Mesothelial cell of epicardium (in vitro differentiated cells): ENCODE measurements at regions not wholly inside any gene's neighbourhood (a gene's known extent, or its start where the extent isn't known, plus 50 kb on each side); places are given as distances from the start of the nearest gene placed in this dataset.

Experiments
- DNase-seq, 2 experiments: peaks; one replicate each; pipeline ENCODE4 v3.0.0; 2021; ENCODE audit warnings: low spot score in 2 of 2; ENCODE audit not compliant: unreplicated experiment in 2 of 2
- H3K27ac Mint-ChIP-seq: 2 replicates; pipeline ENCODE4 v1.8.0; 2021; ENCODE audit warnings: mixed read lengths
- H3K27me3 Mint-ChIP-seq: 2 replicates; pipeline ENCODE4 v1.8.0; 2021; ENCODE audit warnings: low read depth, mixed read lengths
- H3K36me3 Mint-ChIP-seq: 2 replicates; pipeline ENCODE4 v1.8.0; 2021; ENCODE audit warnings: mixed read lengths
- H3K4me1 Mint-ChIP-seq: 2 replicates; pipeline ENCODE4 v1.8.0; 2021; ENCODE audit warnings: mixed read lengths
- H3K4me3 Mint-ChIP-seq: 2 replicates; pipeline ENCODE4 v1.8.0; 2021; ENCODE audit warnings: mild to moderate bottlenecking, moderate library complexity, mixed read lengths
- H3K9me3 Mint-ChIP-seq: 2 replicates; pipeline ENCODE4 v1.8.0; 2021; ENCODE audit warnings: mixed read lengths
- TF ChIP-seq, protein P1 (sequence below): fragments of 200-600 bp; sonication (generic); IDR thresholded peaks from one replicate; pipeline ENCODE4 v1.5.0; 2021; ENCODE audit warnings: antibody characterized with exemption; ENCODE audit not compliant: unreplicated experiment

- Mint-ChIP-seq H3K36me3 (peaks cover 1% of the 10 kb centered on the region), H3K4me3 (no peak overlapping the region)
These were observed 191.1 kb upstream of the GAS1 start for GRCh38 chr9:87138128-87139040.

DNA sequence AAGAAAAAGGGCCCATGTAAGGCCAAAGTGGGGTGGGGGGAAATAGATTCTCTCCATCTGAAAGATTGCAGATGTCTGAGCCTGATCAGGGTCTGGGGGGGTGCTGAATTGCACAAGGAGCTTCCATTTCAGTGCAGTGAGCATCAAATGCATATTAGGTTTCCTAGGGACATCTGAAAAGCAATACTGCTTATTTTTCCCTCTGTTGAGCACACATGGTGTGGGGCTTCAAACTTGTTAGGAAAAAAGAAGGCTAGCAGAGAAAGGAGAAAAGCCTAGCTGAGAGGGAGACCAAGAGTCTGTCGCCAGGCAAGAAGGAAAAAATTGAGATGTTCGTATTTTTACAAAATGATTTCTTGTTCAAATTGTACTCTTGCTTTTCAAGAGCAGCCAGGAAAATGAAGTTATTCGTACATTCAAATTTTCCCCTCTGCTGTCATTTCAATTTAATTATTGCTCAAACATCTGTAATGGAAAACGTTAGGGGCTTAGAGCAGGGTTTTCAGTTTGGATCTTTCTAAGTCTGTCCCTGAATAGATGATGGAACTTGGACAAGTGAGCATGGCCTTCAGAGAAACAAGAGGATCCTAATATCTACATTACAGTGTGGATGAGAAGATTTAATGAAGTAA lies 191.9 kb upstream of the GAS1 start:
- H3K9me3 Mint-ChIP-seq, result no peaks in the 10 kb centered on the region
- H3K4me3 Mint-ChIP-seq, result no peak overlapping the region

More at GRCh38 chr9:87138128-87139040, 191.1 kb upstream of the GAS1 start:
- peaks cover 22% of the 10 kb centered on the region for H3K4me1 Mint-ChIP-seq
- DNase-seq, result no peak
- TF ChIP-seq, protein P1, sequence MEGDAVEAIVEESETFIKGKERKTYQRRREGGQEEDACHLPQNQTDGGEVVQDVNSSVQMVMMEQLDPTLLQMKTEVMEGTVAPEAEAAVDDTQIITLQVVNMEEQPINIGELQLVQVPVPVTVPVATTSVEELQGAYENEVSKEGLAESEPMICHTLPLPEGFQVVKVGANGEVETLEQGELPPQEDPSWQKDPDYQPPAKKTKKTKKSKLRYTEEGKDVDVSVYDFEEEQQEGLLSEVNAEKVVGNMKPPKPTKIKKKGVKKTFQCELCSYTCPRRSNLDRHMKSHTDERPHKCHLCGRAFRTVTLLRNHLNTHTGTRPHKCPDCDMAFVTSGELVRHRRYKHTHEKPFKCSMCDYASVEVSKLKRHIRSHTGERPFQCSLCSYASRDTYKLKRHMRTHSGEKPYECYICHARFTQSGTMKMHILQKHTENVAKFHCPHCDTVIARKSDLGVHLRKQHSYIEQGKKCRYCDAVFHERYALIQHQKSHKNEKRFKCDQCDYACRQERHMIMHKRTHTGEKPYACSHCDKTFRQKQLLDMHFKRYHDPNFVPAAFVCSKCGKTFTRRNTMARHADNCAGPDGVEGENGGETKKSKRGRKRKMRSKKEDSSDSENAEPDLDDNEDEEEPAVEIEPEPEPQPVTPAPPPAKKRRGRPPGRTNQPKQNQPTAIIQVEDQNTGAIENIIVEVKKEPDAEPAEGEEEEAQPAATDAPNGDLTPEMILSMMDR, result no peak
- H3K27me3 Mint-ChIP-seq, result no peaks in the 10 kb centered on the region
- no peak overlapping the region for H3K27ac Mint-ChIP-seq
- H3K9me3 Mint-ChIP-seq, result peaks cover 6% of the 10 kb centered on the region

DNA sequence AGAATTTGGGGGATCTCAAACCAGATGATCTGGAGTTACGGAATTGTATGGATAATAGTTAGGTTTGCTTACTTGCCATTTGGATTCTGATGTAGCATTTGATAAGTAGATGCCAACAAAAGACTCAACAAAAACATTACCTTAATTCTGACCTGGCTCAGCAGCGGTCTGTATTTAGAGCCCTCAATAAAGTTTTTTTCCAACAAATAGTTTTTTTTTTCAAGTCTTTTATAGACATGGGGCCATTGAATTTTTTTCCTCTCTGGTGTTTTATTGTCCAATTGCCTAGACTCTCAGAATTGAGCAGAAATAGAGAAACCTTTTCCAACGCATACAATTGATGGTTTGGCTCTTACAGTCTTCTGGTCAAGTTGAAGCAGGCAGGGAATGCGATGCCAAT lies 192.8 kb upstream of the GAS1 start:
- H3K36me3 Mint-ChIP-seq, result peaks cover 3% of the 10 kb centered on the region
- H3K4me1 Mint-ChIP-seq, result peaks cover 22% of the 10 kb centered on the region
- no peak for DNase-seq
- peaks cover 5% of the 10 kb centered on the region for H3K9me3 Mint-ChIP-seq
- no peak overlapping the region for H3K4me3 Mint-ChIP-seq
- TF ChIP-seq, protein P1, result no peak
- H3K27ac Mint-ChIP-seq, result no peak overlapping the region
- H3K27me3 Mint-ChIP-seq, result peaks cover 2% of the 10 kb centered on the region

More for the DNA sequence above, 191.9 kb upstream of the GAS1 start:
- TF ChIP-seq, protein P1, result no peak
- H3K27ac Mint-ChIP-seq, result no peak overlapping the region
- DNase-seq, result no peak
- H3K4me1 Mint-ChIP-seq, result peaks cover 22% of the 10 kb centered on the region
- no peaks in the 10 kb centered on the region for H3K36me3 Mint-ChIP-seq
- H3K27me3 Mint-ChIP-seq, result no peaks in the 10 kb centered on the region

GRCh38 chr9:87140605-87141109 lies 193.4 kb upstream of the GAS1 start:
- TF ChIP-seq, protein P1, result no peak
- Mint-ChIP-seq H3K4me3 (no peak overlapping the region), H3K4me1 (peaks cover 22% of the 10 kb centered on the region), H3K27ac (no peak overlapping the region), H3K9me3 (peaks cover 10% of the 10 kb centered on the region), H3K36me3 (peaks cover 7% of the 10 kb centered on the region), H3K27me3 (peaks cover 4% of the 10 kb centered on the region)
- DNase-seq, result no peak

DNA sequence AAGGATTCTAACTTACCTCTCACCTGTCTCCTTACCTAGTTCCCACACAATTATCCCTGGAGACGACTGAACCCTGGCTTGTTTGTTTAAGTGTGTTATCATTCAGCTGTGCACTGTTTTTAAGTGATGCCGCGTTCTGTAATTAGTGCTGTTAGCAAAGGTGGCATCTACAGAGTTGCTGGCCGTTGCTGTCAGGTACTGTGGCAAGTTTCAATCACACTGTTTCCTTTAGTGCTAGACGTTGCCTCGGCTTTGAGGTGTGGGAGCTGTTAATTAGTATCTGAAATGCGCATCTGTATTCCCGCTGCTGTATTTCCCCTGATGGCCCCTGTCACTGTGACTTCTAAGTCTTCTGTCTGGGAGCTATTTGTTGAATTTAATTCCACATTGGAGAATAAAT lies 193.8 kb upstream of the GAS1 start:
- peaks cover 14% of the 10 kb centered on the region for H3K9me3 Mint-ChIP-seq
- no peak overlapping the region for H3K27ac Mint-ChIP-seq
- DNase-seq, result no peak
- TF ChIP-seq, protein P1, result no peak
- no peak overlapping the region for H3K4me3 Mint-ChIP-seq
- H3K4me1 Mint-ChIP-seq, result peaks cover 22% of the 10 kb centered on the region
- peaks cover 4% of the 10 kb centered on the region for H3K27me3 Mint-ChIP-seq
- peaks cover 7% of the 10 kb centered on the region for H3K36me3 Mint-ChIP-seq
